ENCODE measurements at regions not wholly inside any gene's neighbourhood (a gene's known extent, or its start where the extent isn't known, plus 50 kb on each side); places are given as distances from the start of the nearest gene placed in this dataset.

DNA sequence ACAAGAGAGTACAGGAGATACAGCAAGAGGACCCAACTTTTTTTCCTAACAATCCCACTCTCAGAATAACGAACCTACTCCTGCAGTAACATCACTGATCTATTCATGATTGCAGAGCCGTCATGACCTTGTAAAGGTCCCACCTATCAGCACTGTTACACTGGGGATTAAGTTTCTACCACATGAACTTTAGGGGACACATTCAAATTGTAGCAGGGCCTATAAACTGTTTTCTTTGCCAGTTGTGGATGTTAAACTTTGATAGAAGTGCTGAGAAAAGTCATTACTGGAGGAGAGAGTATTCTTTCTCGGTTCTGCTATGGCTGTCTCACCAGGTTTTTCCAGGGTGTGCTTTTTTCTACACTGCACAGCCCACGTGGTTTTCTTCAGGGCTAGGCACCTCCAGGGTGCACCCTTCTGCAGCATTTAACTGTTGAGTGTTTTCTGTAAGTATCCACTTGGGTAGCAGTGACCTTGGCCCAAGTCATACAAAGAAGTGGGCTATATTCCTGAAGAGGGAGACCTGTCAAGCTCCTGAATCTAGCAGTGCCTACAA, 131.6 kb upstream of the AHR start:
- Histone ChIP-seq H3K9me2 (ENCODE audit: insufficient read depth) (no peaks in the 10 kb centered on the region), H3K4me3 (replicated peaks in 1 of 2; ENCODE audit: low read depth in 1 of 2, low read length in 2 of 2) (no peak overlapping the region), H3K27ac (ENCODE audit: low read depth, low read length) (no peak overlapping the region), H3K27me3 (ENCODE audit: insufficient read depth, low read length) (no peaks in the 10 kb centered on the region), H3K9me3 (ENCODE audit: control insufficient read depth in 1 of 2, insufficient read depth in 1 of 2, low read depth in 1 of 2, low read length in 2 of 2) (no peaks in the 10 kb centered on the region), H3K4me2 (ENCODE audit: low read length) (no peak overlapping the region), H3K4me1 (ENCODE audit: control insufficient read depth in 1 of 2, insufficient read depth in 2 of 2, low read length in 2 of 2) (no peaks in the 10 kb centered on the region), H3K36me3 (ENCODE audit: control insufficient read depth in 1 of 2, insufficient read depth in 2 of 2, low read length in 2 of 2) (no peaks in the 10 kb centered on the region), H2AFZ (ENCODE audit: low read depth, low read length, poor library complexity, severe bottlenecking) (no peak overlapping the region), H3K79me2 (ENCODE audit: insufficient read depth, low read length) (no peaks in the 10 kb centered on the region), H3K9ac (ENCODE audit: low read length) (no peak overlapping the region), H4K20me1 (ENCODE audit: insufficient read depth) (no peaks in the 10 kb centered on the region)
- ChIA-PET RAD21 (ENCODE audit: low non-redundant PET in 1 of 2, low total read pairs in 2 of 2, uncharacterized antibody in 2 of 2, unreplicated experiment in 2 of 2) (no interaction called here), POLR2A (no interaction called here), CTCF (no interaction called here)
- DNase-seq (ENCODE audit: low read depth, low spot score) = no peak
- TF ChIP-seq FOSL1 (IDR thresholded peaks at IDR 0.05; ENCODE audit: low read depth) = no peak
- TF ChIP-seq EZH2phosphoT487 (IDR thresholded peaks at IDR 0.05; ENCODE audit: borderline replicate concordance) = no peak
- no peak for TF ChIP-seq ZBTB33 (IDR thresholded peaks at IDR 0.05; ENCODE audit: extremely low read depth, insufficient replicate concordance, low read length)
- no peak for TF ChIP-seq RAD21 (IDR thresholded peaks at IDR 0.05; ENCODE audit: low read depth)
- no peak for TF ChIP-seq CBX3 (IDR thresholded peaks at IDR 0.05; ENCODE audit: low read depth)
- TF ChIP-seq, protein P1, sequence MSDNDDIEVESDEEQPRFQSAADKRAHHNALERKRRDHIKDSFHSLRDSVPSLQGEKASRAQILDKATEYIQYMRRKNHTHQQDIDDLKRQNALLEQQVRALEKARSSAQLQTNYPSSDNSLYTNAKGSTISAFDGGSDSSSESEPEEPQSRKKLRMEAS (IDR thresholded peaks at IDR 0.05) = no peak
- TF ChIP-seq ZFX (IDR thresholded peaks at IDR 0.05) = no peak
- TF ChIP-seq JUND (IDR thresholded peaks at IDR 0.05) = no peak
- TF ChIP-seq POLR2A (IDR thresholded peaks at IDR 0.05; ENCODE audit: borderline replicate concordance, extremely low read depth, insufficient read depth, insufficient read length) = no peak
- TF ChIP-seq SIN3A (IDR thresholded peaks at IDR 0.05; ENCODE audit: low read depth) = no peak
- TF ChIP-seq, protein P2, sequence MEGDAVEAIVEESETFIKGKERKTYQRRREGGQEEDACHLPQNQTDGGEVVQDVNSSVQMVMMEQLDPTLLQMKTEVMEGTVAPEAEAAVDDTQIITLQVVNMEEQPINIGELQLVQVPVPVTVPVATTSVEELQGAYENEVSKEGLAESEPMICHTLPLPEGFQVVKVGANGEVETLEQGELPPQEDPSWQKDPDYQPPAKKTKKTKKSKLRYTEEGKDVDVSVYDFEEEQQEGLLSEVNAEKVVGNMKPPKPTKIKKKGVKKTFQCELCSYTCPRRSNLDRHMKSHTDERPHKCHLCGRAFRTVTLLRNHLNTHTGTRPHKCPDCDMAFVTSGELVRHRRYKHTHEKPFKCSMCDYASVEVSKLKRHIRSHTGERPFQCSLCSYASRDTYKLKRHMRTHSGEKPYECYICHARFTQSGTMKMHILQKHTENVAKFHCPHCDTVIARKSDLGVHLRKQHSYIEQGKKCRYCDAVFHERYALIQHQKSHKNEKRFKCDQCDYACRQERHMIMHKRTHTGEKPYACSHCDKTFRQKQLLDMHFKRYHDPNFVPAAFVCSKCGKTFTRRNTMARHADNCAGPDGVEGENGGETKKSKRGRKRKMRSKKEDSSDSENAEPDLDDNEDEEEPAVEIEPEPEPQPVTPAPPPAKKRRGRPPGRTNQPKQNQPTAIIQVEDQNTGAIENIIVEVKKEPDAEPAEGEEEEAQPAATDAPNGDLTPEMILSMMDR (IDR thresholded peaks at IDR 0.05 in 2 of 3, conservative IDR thresholded peaks at IDR 0.05 in 1 of 3; ENCODE audit: borderline replicate concordance in 1 of 3, insufficient read depth in 1 of 3, low read depth in 2 of 3, low read length in 2 of 3) = no peak
- no peak for TF ChIP-seq SP1 (IDR thresholded peaks at IDR 0.05; ENCODE audit: low read depth)
- TF ChIP-seq ZNF274 (IDR thresholded peaks at IDR 0.05; ENCODE audit: low read depth, low read length) = no peak
- TF ChIP-seq SRF (IDR thresholded peaks at IDR 0.05; ENCODE audit: low read depth) = no peak
- TF ChIP-seq, protein P3, sequence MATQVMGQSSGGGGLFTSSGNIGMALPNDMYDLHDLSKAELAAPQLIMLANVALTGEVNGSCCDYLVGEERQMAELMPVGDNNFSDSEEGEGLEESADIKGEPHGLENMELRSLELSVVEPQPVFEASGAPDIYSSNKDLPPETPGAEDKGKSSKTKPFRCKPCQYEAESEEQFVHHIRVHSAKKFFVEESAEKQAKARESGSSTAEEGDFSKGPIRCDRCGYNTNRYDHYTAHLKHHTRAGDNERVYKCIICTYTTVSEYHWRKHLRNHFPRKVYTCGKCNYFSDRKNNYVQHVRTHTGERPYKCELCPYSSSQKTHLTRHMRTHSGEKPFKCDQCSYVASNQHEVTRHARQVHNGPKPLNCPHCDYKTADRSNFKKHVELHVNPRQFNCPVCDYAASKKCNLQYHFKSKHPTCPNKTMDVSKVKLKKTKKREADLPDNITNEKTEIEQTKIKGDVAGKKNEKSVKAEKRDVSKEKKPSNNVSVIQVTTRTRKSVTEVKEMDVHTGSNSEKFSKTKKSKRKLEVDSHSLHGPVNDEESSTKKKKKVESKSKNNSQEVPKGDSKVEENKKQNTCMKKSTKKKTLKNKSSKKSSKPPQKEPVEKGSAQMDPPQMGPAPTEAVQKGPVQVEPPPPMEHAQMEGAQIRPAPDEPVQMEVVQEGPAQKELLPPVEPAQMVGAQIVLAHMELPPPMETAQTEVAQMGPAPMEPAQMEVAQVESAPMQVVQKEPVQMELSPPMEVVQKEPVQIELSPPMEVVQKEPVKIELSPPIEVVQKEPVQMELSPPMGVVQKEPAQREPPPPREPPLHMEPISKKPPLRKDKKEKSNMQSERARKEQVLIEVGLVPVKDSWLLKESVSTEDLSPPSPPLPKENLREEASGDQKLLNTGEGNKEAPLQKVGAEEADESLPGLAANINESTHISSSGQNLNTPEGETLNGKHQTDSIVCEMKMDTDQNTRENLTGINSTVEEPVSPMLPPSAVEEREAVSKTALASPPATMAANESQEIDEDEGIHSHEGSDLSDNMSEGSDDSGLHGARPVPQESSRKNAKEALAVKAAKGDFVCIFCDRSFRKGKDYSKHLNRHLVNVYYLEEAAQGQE (IDR thresholded peaks at IDR 0.05; ENCODE audit: low read depth) = no peak
- TF ChIP-seq YY1 (IDR thresholded peaks at IDR 0.05; ENCODE audit: extremely low read depth, insufficient replicate concordance, low read depth, low read length) = no peak
- TF ChIP-seq ELF1 (IDR thresholded peaks at IDR 0.05; ENCODE audit: borderline replicate concordance, low read depth) = no peak
- TF ChIP-seq EGR1 (IDR thresholded peaks at IDR 0.05; ENCODE audit: low read depth) = no peak
- no TSS peak for BruUV-seq (replicated peaks)
- no peak for ATAC-seq
- intact Hi-C loops (cut with micrococcal nuclease) = no loop called here

All from HCT116 (cell line).